NCI-H2081 (cell line): ENCODE measurements at regions not wholly inside any gene's neighbourhood (a gene's known extent, or its start where the extent isn't known, plus 50 kb on each side); places are given as distances from the start of the nearest gene placed in this dataset.
"Not testable (repeated sequence)": the region's sequence is repeated elsewhere in the genome, so short reads cannot be mapped to it uniquely, and the experiment has no call there.

ENCODE experiments used
- DNase-seq, 2 experiments: peaks; one replicate each; lab custom pipeline; 2025; lab: John Stamatoyannopoulos, UW

DNA sequence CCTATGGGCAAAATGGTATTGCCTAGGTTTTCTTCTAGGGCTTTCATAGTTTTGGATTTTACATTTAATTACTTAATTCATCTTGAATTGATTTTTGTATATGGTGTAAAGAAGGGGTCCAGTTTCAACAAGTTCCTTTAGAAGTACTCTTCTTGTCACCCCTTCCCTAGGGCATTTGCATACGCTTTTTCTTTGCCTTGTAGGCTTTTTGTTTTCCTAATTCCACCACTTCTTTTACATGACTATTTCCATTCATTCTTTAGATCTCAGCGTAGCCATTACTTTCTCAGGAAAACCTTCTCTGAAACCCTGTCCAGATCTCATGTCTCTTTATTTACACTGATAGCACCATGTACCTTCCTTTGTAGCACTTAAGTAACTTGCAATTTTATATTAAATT lies 648.6 kb downstream of the XPNPEP1 start:
- DNase-seq = no peak

DNA sequence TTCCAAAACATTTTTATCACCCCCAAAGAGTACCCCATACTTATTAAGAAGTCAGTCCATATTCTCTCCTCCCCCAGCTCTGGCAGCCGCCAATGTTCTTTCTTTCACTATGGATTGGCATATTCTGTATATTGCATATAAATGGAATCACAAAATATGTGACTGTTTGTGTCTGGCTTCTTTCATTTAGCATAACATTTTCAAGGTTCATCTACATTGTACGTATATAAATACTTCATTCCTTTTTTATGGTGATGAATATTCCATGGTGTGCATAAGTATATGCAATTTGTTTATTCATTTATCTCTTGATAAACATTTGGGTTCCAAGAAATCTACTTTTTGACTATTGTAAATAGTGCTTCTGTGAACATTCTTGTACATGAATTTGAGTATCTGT lies 653.1 kb downstream of the XPNPEP1 start:
- no peak for DNase-seq

DNA sequence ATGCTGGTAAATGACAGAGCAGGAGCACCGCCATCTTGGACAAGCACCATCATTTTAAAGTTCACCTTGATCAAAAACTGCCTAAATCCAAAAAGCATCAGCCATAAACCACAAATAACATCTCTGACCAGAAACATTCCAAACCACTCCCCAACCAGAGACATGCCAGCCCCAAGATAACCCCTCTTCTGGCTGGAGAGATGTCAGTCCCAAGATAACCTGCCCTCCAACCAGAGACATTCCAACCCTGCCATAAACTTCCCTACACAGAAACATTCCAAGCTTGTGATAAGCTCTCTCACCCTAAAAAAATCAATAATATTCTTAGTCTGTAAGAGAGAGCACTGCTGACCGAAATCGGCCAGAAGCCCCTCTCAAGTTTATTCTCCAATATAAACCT lies 659.3 kb downstream of the XPNPEP1 start:
- DNase-seq = no peak

DNA sequence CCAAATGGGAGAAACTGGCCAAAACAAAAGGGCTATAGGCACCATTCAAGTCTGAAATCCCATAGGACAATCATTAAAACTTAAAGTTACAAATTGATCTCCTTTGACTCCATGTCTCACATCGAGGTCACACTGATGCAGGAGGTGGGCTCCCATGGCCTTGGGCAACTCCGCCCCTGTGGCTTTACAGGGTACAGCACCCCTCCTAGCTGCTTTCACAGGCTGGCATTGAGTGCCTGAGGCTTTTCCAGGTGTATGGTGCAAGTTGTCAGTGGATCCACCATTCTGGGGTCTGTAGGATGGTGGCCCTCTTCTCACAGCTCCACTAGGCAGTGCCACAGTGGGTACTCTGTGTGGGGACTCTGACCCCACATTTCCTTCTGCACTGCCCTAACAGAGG lies 662.1 kb downstream of the XPNPEP1 start:
- no peak for DNase-seq

DNA sequence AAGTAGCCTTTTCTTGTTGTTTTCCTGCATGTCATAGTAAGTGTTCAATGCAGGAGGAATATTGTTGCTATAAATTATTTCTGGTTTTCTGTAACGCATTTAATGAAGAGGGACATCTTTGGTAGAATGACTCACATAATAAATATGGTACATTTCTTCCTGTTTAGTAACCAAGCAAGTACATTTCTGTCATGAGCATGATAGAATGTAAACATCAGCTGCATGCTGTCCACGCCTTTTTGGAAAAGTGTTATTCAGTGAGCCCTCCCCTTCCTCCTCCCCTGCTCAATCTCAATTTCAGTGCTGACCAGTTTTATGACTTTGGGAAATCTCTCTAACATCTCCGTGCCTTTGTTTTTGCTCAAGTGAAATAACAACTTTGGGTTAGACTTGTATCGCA lies 664.0 kb downstream of the XPNPEP1 start:
- no peak for DNase-seq

DNA sequence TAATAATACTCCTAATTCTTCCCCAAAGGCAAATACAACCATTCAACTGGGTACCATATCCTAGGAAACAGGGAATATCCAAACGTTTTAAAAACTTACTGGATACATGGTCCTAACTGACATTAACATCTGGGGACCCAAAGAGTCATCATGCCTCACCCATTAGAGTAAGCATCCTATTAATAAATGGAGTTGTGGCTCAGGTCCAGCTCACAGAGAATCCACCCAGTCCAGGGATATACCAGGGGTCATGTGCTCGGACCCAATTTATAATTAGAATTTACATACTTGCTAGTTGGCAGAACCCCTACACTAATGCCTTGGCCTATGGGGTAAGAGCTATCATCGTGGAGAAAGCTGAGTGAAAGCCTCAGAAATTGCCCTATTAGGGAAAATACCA lies 670.0 kb downstream of the XPNPEP1 start:
- DNase-seq = no peak

DNA sequence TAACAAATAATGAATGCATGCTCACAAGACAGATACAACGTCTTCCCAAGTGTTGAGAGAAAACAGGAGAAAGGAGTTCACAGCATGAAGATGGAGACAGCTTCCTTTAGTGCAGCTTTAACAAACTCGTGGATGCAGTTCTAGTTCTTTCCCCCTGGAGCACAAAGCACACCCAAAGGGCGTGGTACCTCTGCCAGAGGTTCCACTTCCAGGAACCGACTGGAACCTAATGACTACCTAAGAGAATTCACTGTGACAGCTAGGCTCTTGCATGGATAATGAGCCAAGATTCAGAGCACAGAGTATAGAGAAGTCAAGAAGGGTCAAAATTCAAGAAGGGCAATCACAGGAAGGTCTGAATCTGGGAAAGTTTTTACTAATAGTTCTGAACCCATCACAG lies 673.2 kb downstream of the XPNPEP1 start:
- no peak for DNase-seq

DNA sequence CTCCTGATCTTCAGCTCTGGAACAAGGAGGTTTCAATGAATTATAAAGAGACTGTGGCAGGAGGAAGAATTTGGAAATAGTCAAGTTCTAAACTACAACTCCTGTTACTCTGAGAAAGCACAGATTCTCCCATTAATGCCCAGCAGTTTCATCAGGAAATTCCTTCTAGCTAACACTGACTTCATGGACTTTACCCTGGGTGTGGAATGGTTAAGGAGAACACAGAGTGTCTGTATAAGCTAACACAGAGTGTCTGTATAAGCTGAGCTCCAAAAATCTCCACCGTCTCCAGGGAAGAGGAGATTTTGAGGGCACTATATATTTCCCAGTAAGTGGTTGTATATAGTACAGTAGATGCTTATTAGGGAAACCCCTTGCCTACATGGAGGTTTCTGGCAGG lies 675.5 kb downstream of the XPNPEP1 start:
- no peak for DNase-seq

DNA sequence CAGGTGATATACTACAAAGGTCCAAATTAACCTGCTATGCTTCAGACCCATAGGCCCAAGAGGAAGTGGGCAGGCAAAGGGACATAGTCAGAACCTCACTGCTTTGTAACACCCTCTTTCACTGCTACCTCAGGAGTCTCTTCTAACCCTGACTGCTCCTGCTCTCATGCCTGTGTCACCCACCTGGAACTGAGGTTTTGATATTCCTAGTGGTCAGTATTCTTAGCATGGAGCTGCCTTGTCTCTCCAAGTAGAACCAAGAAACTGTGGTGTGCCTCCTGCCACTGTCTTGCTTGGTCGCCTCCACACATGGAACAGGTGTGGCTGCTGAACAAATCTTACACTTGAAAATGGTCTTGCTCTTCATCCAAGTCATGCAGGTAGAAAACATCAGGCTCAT lies 677.5 kb downstream of the XPNPEP1 start:
- no peak for DNase-seq

DNA sequence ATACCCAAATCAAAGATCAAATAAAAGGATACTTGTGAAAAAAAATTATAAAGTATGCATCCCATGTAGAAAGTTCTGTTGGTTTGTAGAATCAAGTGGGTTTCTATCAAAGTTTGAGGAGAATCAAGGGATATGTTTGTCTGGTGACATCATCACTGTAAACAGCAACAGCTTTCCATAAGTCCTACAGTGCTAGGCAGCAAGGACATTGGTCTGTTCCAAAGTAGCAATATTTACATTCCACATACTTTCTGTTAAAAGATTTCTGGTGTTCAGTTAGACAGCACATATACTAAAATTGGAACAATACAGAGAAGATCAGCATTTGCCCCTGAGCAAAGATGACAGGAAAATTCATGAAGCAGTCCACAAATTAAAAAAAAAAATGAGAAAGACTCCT lies 683.9 kb downstream of the XPNPEP1 start:
- DNase-seq = no peak

DNA sequence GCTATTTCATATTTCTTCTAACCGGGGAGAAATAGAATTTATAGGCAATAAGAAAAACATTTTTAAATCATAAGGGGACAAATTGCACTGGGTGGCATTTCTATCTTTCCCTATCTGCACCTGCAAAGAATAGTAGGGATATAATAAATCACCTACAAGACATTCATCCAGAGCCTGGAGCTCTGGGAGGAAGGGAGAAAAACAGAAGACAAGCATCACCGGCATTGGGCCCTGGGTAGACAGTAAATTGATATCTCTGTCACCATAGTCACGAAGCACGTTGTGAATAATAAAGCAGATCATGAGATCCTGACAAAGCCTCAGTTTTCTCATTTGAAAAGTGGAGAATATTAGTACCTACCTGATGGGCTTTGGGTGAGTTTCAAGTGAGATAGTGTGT lies 685.6 kb downstream of the XPNPEP1 start:
- no peak for DNase-seq

DNA sequence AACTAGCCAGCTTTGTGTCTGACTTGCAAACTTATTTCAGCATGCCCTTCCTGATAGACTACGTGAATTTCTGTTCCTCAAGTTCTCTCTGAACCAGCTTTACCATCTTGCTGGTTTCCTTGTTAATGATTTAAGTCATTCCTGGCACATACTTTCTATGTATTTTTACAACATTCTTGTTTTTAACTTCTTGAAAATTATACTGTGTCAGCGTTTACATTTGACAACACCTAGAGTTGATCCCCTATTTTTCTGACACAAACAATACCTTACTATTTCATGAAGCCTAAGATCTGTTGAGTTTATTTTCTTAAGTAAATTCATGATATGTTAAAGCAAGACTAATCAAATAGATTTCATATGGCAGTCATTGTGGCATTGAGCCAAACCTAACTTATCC lies 686.3 kb downstream of the XPNPEP1 start:
- DNase-seq = no peak

DNA sequence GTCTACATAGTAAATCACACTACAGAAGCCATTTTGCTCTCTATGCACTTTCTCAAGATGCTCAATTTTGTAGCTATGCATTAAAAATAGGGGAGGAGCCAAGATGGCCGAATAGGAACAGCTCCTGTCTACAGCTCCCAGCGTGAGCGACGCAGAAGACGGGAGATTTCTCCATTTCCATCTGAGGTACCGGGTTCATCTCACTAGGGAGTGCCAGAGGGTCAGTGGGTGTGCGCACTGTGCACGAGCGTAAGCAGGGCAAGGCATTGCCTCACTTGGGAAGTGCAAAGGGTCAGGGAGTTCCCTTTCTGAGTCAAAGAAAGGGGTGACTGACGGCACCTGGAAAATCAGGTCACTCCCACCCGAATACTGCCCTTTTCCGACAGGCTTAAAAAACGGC lies 699.8 kb downstream of the XPNPEP1 start:
- not testable (repeated sequence) for DNase-seq

DNA sequence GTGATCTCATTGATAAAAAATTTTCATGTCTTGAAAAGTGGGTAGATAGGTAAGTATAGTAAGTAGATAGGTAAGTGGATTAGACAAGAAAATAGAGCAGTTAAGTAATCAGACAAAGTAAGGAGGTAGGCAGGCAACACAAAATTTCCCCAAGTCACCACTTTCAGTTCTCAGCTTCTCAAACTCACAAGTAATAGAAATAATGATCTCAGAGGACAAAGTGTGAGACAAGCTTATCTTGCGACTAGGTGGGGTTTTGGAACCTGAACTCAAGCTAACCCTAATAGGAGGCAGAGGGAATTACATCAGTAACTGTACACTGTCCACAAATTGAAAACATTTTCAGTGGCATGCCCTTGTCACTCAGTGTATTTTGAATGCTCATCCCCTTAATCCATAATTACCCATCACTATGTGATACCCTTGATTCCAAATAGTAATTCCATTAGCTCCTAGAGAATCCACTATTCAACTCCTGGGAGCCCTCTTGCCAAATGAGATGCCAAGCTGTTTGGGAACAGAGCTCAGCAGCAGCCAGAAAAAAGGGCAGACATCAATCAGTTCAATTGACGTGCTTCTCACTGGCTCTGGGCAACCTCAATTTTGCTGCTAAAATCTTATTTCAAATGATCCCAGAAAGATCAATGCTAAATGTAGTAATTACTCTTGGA lies 703.2 kb downstream of the XPNPEP1 start:
- no peak for DNase-seq

DNA sequence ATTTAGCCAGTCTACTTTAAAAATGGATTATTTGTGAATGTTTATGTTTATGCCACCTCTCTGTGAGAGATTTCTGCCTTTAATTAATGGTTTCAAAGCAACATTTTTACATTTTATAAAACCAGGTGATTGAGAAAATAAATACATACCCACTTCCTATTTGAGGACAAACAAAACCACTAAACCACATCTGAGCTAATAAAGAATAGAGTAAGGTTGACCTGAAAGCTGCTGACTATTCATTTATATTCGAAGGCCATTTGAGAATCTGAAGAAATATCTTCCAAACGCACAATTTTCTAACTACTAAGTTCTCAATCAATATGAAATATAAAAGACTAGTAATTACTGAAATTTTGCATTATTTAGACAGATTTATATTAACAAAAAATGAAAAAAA lies 705.1 kb downstream of the XPNPEP1 start:
- no peak for DNase-seq

DNA sequence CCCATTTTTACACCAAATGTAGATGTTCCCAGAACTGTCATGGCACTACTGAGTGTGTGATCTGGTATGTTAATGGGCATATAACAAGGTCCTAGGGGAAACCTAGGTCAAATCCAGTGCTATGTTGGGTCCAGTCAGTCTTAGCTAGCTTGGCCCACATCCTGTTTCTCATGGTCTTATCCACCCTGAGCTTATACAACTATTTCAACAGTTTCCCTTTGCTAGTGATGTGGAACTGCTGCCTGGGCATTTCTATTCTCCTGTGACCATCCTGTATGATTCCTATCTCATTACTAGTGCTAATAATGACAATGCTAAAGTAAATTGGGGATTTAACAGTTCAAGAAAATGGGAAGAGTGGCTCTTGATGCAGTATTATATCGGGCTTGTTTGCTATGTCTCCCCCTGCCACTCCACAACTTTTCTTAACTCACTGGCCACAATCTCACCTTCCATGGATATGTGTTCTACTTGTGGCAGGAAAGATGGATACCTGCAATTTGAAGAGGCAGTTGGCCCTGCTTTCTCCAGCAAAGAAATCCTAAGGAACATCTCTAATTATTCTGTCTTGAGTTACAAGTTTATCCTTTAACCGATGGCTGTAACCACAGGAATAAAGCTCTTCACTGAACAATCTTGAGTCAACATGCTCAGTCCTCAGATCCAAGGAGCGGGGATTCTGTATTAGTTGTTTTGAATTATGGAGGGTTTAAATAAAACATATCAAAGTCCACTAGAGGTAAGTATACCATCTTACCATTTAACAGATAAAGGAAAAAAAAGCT lies 707.8 kb downstream of the XPNPEP1 start:
- DNase-seq = no peak

DNA sequence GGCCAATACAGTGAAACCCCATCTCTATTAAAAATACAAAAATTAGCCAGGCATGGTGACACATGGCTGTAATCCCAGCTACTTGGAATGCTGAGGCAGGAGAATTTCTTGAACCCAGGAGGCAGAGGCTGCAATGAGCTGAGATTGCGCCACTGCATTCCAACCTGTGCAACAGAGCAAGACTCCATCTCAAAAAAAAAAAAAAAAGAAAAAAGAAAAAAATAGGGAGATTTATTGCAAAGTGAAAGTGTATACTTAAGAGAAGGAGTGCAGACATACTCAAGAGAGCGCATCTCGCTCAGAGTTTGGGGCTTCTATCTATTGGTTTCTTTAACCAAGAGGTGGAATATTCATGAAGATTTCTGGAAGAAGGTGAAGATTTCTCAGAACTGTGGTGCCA lies 708.4 kb downstream of the XPNPEP1 start:
- not testable (repeated sequence) for DNase-seq

DNA sequence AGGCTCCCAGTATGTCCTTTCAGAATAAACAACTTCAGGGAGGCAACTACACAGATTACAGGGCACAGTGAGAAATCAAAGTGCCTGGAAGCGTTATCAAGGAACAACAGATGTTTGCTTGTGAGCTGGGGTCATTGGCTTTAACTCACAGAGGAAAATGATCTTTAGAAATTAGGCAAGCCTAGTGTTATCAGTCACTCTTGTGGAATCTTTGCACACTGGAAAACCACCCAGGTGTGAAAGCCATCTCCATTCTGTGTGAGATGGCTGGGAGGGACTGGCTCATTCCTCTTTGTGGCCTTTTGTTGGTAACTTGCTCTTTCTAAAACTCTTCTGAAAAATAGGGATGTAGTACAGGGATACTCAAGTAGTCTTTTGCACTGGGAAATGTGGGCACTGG lies 716.0 kb downstream of the XPNPEP1 start:
- DNase-seq = no peak

DNA sequence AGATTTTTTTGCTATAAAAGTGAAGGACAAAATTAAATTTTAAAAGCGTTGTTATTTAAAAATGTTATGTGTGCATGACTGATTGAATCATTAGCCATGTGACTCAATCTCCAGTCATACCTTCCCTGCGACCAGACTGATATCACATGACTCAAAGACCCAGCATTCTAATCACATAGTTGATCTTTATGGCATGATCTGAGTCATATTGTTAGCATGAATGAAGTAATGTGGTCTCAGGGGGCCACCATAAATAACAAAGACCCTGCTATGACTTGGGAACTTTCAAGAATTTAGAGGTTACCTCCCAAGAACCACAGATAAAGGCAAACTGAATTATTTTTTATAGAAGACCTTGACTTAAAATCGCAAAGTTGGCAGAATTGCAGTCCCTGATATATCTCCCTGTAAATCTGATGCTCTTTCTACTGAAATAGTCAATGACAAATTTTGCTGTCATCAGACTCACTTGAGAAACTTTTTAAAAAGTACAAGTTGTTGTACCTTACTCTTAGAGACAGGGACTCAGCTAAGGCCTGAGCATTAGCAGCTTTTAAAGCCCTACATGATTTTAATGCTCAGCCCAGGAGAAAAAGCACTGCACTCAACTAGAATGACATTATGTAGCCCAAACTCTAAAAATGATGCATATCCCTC lies 717.3 kb downstream of the XPNPEP1 start:
- DNase-seq = no peak

DNA sequence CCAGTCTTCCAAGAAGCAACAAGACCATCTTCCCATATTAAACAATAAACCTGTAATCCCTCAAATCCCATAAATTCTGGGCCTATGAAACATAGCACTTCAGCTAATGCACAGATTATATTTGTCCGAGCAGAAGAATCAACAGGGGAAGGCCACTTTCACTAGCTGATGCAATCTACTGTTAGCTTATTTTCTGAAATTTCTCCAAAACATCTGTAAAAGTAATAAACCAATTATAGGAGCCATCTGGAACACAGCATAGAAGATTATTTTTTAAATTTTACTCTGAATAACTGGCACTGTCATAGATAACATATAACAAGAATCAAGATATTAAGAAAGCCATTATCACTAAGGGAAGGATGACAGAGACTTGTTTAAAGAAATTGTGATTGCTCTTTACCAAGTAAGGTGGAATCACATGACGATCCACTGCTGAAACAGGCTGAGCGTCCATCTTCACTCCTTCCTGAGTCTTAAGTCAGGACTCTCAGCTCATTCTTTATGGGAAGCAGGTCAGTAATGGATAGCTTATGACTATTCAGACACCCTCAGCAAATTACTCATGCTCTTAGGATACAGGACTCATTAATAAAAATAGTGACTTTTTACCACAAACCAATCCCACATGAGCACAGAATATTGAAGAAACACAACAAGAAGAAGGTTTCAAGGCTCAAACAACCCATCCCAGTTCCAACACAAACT lies 719.5 kb downstream of the XPNPEP1 start:
- no peak for DNase-seq

DNA sequence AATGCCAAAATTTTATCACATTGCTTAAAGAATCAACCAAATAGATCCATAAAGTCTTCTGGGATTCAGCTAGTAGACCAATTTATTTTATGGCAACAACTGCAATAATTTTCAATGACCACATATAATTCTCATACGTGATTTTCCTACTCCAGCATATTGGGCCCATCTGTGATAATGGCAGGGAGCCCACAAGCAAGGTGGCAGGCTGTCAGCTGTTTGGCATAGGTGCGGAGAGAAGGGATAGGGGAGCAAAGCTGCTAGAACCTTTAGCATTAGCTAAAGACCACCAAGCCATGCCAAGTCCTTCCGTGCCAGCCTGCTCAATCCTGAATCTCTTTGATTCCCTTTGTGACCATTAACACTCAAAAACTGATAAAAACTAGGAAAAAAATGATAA lies 721.2 kb downstream of the XPNPEP1 start:
- DNase-seq = no peak

DNA sequence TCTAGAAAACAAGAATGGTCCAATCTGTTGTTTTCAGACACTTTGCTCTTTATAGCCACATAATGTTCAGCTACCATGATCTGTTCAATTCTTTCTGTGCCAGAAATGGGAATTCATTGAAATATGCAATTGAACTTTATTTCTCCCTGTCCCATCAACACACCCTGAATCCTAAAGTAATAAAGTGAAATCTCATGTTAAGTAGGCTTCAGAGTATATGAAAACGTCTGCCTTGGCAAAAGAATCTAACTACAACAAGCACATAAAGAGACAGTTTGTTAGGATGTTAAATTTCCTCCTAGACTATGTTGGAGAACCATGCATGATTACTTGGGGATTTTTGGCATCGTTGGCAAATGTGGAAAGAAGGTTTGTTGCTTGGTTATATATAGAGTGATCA lies 722.7 kb downstream of the XPNPEP1 start:
- DNase-seq = no peak

DNA sequence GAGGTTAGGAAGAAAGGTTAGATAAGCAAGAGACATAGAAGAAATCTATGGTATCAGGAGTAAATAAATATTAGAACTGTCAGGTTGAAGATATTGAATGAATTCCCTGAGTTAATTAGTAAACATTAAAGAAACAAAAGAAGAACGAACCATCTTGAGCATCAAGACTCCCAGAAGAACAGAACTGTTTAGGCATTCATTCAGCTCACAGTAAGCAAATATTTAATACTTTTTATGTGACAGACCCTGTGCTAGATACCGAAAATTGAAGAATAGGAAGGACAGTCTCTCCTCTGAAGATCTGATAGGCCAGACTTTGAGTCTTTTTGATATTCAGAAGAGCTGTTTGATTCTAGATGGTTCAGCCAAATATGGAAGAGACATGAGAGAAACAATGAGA lies 731.5 kb downstream of the XPNPEP1 start:
- DNase-seq = no peak
